ENCODE measurements at regions not wholly inside any gene's neighbourhood (a gene's known extent, or its start where the extent isn't known, plus 50 kb on each side); places are given as distances from the start of the nearest gene placed in this dataset.

- TF ChIP-seq POLR2A (IDR thresholded peaks at IDR 0.05) (no peak), POLR2AphosphoS5 (IDR thresholded peaks at IDR 0.05) (no peak)
- TF ChIP-seq, protein P1, sequence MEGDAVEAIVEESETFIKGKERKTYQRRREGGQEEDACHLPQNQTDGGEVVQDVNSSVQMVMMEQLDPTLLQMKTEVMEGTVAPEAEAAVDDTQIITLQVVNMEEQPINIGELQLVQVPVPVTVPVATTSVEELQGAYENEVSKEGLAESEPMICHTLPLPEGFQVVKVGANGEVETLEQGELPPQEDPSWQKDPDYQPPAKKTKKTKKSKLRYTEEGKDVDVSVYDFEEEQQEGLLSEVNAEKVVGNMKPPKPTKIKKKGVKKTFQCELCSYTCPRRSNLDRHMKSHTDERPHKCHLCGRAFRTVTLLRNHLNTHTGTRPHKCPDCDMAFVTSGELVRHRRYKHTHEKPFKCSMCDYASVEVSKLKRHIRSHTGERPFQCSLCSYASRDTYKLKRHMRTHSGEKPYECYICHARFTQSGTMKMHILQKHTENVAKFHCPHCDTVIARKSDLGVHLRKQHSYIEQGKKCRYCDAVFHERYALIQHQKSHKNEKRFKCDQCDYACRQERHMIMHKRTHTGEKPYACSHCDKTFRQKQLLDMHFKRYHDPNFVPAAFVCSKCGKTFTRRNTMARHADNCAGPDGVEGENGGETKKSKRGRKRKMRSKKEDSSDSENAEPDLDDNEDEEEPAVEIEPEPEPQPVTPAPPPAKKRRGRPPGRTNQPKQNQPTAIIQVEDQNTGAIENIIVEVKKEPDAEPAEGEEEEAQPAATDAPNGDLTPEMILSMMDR (IDR thresholded peaks at IDR 0.05): no peak
Measured at GRCh38 chr15:93800805-93801204, 430.6 kb upstream of the MCTP2 start.
